ENCODE measurements at regions not wholly inside any gene's neighbourhood (a gene's known extent, or its start where the extent isn't known, plus 50 kb on each side); places are given as distances from the start of the nearest gene placed in this dataset.

GRCh38 chr20:16209357-16209756 is 363.9 kb downstream of the KIF16B start:
- H3K4me3 ChIP-seq (replicated peaks; ENCODE audit: low read depth, low read length): no peak overlapping the region
- no peak for TF ChIP-seq CTCF (IDR thresholded peaks at IDR 0.05; ENCODE audit: low read length, missing control alignments)
- DNase-seq (ENCODE audit: low read depth): no peak

GRCh38 chr20:16208443-16208842 is 364.8 kb downstream of the KIF16B start:
- no peak for TF ChIP-seq CTCF (IDR thresholded peaks at IDR 0.05; ENCODE audit: low read length, missing control alignments)
- DNase-seq (ENCODE audit: low read depth): no peak
- no peak overlapping the region for H3K4me3 ChIP-seq (replicated peaks; ENCODE audit: low read depth, low read length)

GRCh38 chr20:16206817-16207216 is 366.4 kb downstream of the KIF16B start:
- no peak for TF ChIP-seq CTCF (IDR thresholded peaks at IDR 0.05; ENCODE audit: low read length, missing control alignments)
- H3K4me3 ChIP-seq (replicated peaks; ENCODE audit: low read depth, low read length): no peak overlapping the region

DNA sequence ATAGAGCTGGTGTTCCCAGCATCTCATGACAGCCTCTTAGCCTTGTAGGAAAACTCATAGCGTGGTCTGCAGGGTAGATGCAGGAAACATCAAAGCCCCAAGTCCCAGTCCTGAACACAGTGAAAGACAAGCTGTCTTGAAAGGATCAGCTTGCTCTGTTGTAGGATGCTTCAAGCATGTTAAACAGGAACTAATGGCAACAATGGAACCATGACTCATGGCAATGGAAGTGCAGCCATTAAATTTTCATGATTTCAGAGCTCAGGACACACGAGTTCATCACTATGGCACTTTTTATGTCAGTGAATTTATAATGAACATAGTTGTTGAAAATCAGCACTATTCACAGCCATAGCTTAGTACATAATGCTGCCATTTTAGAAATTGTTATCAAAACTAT is 367.7 kb downstream of the KIF16B start:
- no peak for TF ChIP-seq CTCF (IDR thresholded peaks at IDR 0.05; ENCODE audit: low read length, missing control alignments)
- H3K4me3 ChIP-seq (replicated peaks; ENCODE audit: low read depth, low read length): no peak overlapping the region
- DNase-seq (ENCODE audit: low read depth): no peak

More at GRCh38 chr20:16206817-16207216, 366.4 kb downstream of the KIF16B start:
- no peak for DNase-seq (ENCODE audit: low read depth)

- H3K4me3 ChIP-seq (replicated peaks; ENCODE audit: low read depth, low read length): no peak overlapping the region
- no peak for DNase-seq (ENCODE audit: low read depth)
- TF ChIP-seq CTCF (IDR thresholded peaks at IDR 0.05; ENCODE audit: low read length, missing control alignments): no peak
Measured at GRCh38 chr20:16203096-16203495, 370.2 kb downstream of the KIF16B start.

DNA sequence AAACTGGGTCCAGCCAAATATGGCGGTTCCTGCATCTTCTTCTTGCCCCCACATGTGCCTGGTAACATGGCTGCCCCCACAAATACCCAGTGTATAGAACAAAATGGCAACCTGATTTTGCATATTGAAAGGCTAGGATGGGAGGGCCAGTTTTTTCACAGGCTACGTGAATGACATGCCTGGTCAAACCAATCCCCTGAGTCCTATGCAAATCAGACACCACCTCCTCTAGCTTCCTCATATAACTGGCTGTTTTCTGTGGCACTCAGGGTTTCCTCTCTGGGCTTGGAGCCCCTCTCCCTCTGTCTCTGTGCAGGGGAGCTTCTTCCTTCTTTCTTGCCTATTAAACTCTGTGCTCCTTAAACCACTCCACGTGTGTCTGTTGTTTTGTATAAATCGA is 372.1 kb downstream of the KIF16B start:
- no peak for TF ChIP-seq CTCF (IDR thresholded peaks at IDR 0.05; ENCODE audit: low read length, missing control alignments)
- H3K4me3 ChIP-seq (replicated peaks; ENCODE audit: low read depth, low read length): no peak overlapping the region
- DNase-seq (ENCODE audit: low read depth): no peak

- H3K4me3 ChIP-seq (replicated peaks; ENCODE audit: low read depth, low read length): no peak overlapping the region
- TF ChIP-seq CTCF (IDR thresholded peaks at IDR 0.05; ENCODE audit: low read length, missing control alignments): no peak
- no peak for DNase-seq (ENCODE audit: low read depth)
Measured at GRCh38 chr20:16197696-16198095, 375.6 kb downstream of the KIF16B start.
